ENCODE measurements at regions not wholly inside any gene's neighbourhood (a gene's known extent, or its start where the extent isn't known, plus 50 kb on each side); places are given as distances from the start of the nearest gene placed in this dataset.

DNA sequence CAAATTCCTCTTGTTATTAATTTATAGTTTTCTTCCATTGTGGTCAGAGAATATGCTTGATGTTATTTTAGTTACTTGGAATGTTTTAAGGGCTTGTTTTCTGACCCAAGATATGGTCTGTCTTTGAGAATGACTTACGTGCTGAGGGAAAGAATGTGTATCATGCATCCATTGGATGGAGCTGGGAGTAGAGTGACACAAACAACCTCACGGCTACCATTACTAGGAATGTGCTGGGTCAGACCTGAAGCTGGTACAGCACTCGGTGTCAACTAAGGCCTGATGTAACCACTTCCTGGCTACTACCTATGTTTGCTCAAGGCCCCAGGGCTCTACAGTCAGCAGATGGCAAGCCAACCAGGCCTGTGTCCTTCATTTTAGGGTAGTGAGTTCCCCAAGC is 257.8 kb downstream of the FAT4 start:
- TF ChIP-seq POLR2A (IDR thresholded peaks at IDR 0.05) (no peak), CTCF (IDR thresholded peaks at IDR 0.05) (no peak)
